HG02798 (cell line): ENCODE measurements at regions not wholly inside any gene's neighbourhood (a gene's known extent, or its start where the extent isn't known, plus 50 kb on each side); places are given as distances from the start of the nearest gene placed in this dataset.

Experiments used
- ATAC-seq: cut with Tn5 transposase; IDR thresholded peaks from one replicate; pipeline ENCODE4 v1.9.1; 2021; ENCODE audit warnings: mild to moderate bottlenecking; ENCODE audit not compliant: unreplicated experiment, poor library complexity

GRCh38 chr9:16128003-16128402, 575.2 kb downstream of the CCDC171 start:
- ATAC-seq: no peak

DNA sequence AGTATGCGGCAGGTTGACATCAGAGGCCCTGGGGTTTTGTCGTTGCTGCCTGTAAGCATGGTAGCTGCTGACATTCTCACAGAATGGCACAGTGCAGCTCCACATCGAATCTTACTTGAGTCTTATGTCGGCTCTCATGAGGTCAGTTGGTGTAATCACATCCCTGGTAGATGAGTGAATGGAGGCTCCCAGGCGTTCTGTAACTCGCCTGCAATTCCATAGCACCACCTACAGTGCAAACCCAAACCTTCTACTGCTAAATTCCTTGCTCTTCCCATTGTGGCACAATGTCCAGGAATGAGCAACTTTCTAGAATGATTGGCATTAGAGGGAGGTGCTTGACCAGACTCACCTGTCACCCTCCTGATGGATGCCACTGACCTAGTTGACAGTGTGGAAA, 578.4 kb downstream of the CCDC171 start:
- no peak for ATAC-seq

DNA sequence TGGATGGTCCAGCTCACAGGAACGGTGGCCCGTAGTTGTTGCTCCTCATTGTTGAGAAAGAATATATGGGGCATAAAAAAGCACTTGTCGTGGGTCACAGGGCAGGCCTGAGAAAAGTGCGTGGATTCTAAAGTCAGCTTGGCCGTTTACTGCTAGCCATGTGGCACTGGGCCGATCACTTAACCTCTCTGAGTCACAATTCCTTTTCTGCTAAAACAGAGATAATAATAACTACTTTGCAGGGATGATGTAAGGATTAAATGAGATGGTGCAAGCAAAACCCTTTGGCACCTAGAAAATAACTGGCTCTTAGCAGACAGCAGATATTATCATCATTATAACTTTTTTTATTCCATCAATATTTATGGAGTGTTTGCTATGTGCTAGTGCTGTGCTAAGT, 579.7 kb downstream of the CCDC171 start:
- no peak for ATAC-seq

GRCh38 chr9:16133032-16133431, 580.2 kb downstream of the CCDC171 start:
- no peak for ATAC-seq

DNA sequence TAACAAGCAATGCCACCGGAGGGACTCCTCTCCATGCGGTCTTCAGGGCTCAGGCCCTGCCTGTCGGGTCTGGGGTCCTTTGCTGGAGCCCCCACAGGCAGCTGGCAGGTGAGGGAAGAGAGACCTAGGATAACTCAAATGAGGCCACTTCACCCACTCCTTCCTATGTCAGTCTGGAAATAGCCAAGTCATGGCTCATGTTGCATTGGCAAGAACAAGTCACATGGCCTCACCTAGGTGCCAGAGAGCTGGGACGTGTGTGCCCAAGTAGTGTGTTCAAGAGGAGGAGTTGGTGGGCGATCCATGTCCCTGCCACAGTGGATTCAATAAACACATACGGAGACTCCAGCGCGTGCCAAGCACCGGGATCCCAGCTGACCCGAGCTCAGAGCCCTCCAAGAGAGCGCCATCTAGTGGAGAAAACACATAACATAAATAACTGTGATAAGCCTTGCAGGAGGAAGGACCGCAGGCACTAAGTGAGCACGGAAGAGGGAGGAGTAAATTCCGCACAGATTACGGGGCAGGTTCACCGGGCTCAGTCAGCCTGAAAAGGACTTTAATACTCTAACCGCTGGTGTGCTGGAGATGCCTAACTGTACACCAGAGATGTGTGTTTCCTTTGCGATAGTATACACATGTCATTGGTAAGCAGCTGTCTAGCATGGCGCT, 580.8 kb downstream of the CCDC171 start:
- ATAC-seq: peak; percentile 79

- no peak for ATAC-seq
Observed at GRCh38 chr9:16134351-16134750, 581.5 kb downstream of the CCDC171 start.

DNA sequence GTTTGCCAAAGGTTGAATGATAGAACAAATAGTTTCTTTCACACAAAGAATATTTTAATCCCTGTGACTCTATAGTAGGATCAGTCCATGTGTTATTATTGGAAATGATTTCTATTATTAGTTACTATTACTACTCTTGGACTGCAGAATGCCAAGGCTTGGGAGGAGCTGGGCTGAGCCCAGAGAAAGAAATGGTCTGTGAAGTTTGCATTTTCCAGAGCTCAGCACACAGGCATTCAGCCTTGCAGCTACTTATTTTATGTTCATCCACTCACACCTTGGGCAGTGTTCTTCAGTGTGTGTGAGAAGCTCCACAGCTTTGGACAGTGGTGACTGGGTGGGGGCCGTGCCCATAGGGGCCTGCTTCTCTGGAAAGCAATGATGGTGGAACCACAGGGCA, 583.1 kb downstream of the CCDC171 start:
- ATAC-seq: no peak

- no peak for ATAC-seq
Observed at GRCh38 chr9:16136451-16136850, 583.6 kb downstream of the CCDC171 start.

DNA sequence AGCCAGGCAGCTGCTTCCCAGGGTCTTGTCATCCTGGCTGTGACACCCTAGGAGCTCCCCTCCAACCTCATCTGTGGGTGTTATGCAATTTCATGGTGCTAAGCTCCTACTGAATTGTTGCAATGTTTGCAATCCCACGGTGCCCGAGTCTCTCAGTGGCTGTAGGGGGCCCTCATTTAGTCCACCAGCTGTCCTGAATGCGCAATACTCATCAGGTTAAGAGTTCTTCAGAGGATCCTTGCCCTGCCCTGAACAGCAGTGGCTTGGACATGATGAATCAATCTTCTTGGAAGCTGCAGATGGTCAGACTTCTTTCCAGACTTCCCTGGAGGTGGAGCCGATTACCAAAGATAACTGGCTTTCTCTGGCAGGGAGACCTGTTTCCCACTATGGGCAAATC, 584.1 kb downstream of the CCDC171 start:
- no peak for ATAC-seq

GRCh38 chr9:16138561-16139491, 586.0 kb downstream of the CCDC171 start:
- ATAC-seq: no peak

- no peak for ATAC-seq
Observed at GRCh38 chr9:16139774-16140173, 586.9 kb downstream of the CCDC171 start.

DNA sequence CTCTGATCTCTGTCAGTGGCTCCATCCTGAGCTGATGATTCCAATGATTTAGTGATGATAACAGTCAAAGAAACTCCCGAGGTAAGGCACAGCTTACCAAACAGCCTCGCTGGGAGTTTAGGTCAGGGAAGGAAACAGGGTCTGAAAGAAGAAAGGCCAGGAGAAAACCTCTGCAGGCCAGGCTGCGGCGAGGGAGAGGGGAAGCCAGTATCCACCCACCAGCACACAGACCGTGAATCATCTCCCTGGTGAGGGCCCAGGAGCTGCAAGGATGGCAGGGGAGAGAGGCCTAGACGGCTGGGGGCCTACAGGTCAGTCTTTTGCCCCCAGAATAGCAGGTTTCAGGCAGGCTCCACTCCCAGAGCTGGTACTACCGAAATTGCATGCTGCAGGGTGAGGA, 590.5 kb downstream of the CCDC171 start:
- ATAC-seq: no peak

GRCh38 chr9:16143947-16144890, 591.4 kb downstream of the CCDC171 start:
- ATAC-seq: no peak

- ATAC-seq: peak; percentile 49
Observed at GRCh38 chr9:16145196-16145950, 592.5 kb downstream of the CCDC171 start.

DNA sequence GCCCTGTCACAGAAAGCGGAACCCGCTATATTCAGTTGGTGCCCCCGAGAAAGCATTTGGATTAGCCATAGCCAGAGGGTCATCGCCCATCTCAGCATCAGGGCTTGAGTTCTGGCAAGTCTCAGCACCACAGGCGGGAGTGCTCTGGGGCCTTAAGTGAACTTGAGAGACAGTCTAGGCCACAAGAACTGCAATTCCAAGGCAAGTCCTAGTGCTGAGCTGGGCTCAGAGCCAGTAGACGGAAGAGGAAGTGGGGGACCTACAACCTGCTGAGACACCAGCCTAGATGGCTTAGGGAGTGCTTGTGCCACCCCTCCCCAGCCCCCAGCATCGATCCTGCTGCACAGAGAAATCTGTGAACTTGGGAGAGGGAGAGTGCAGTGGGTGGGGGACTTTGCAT, 594.9 kb downstream of the CCDC171 start:
- no peak for ATAC-seq

- no peak for ATAC-seq
Observed at GRCh38 chr9:16150501-16150900, 597.7 kb downstream of the CCDC171 start.

DNA sequence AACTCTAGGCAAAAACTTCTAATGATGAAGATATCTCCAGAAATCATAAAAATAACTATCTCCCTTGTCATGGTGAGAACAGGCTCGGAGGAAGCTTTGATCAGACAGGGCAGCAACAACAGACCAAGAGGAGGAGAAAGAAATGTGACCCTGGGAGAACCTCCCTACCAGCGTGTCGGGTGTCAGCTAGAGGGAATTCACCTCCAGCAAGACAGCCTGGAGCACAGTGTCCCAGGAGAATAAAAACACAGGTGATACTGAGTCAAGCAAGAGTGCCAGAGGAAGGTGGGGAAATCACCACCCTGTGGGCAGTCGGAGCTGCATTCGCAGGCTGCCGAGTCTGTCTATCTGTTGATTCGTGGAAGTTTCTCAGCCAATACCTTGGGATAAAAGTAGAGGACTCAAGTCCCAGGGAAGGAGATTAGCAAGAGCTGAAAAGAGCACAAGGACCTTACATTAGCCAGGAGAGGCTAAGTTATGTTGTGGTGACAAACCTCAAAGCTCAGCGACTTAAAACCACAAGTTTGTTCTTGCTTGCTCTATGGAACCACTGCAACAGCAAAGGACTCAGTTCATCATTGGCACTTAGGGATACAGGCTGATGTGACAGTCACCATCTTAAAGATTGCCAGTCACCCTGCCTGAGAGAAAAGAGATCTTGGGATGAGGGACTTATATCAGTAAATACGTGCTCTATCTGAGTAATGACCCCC, 598.3 kb downstream of the CCDC171 start:
- ATAC-seq: no peak

GRCh38 chr9:16152276-16153101, 599.6 kb downstream of the CCDC171 start:
- ATAC-seq: no peak
